Natural killer cell treated with Interleukin-12 subunit alpha and Interleukin-12 subunit beta and Interleukin-15 and Interleukin-18, amount 100 ng/mL, for 72 hours (primary cell): ENCODE measurements at regions not wholly inside any gene's neighbourhood (a gene's known extent, or its start where the extent isn't known, plus 50 kb on each side); places are given as distances from the start of the nearest gene placed in this dataset.
"Not testable (repeated sequence)": the region's sequence is repeated elsewhere in the genome, so short reads cannot be mapped to it uniquely, and the experiment has no call there.

ENCODE experiments used
- ATAC-seq, 2 donors: fragments of 150-1000 bp; cut with Tn5 transposase in 1 of 2; sonication (Bioruptor Pico), chemical (Tn5 transposase) in 1 of 2; 2 replicates each; pipeline ENCODE4 v1.10.0; 2021
- DNase-seq: peaks from one replicate; pipeline ENCODE4 v3.0.0; 2022; ENCODE audit warnings: low spot score
- H3K27ac Mint-ChIP-seq, 2 donors: 1 replicate in 1 of 2; 2 replicates in 1 of 2; pipeline ENCODE4 v1.8.0; 2022; ENCODE audit warnings: mixed read lengths in 2 of 2, mild to moderate bottlenecking in 1 of 2, moderate library complexity in 1 of 2
- H3K27me3 Mint-ChIP-seq, 2 donors: 1 replicate in 1 of 2; 2 replicates in 1 of 2; pipeline ENCODE4 v1.8.0; 2022; ENCODE audit warnings: mixed read lengths in 2 of 2
- H3K36me3 Mint-ChIP-seq: one replicate; pipeline ENCODE4 v1.8.0; 2022; ENCODE audit warnings: mixed read lengths
- H3K4me1 Mint-ChIP-seq, 2 donors: 1 replicate in 1 of 2; 2 replicates in 1 of 2; pipeline ENCODE4 v1.8.0; 2022; ENCODE audit warnings: low read depth in 2 of 2, mixed read lengths in 2 of 2, mild to moderate bottlenecking in 1 of 2
- H3K4me3 Mint-ChIP-seq: one replicate; pipeline ENCODE4 v1.8.0; 2022; ENCODE audit warnings: mixed read lengths
- H3K9me3 Mint-ChIP-seq: 2 replicates; pipeline ENCODE4 v1.8.0; 2022; ENCODE audit warnings: mixed read lengths

- DNase-seq, H3K27me3 Mint-ChIP-seq, H3K4me3 Mint-ChIP-seq, H3K27ac Mint-ChIP-seq, ATAC-seq, H3K4me1 Mint-ChIP-seq, H3K9me3 Mint-ChIP-seq, H3K36me3 Mint-ChIP-seq: not testable (repeated sequence)
Observed at GRCh38 chr10:95137990-95138625, 55.9 kb upstream of the ACSM6 start.

DNA sequence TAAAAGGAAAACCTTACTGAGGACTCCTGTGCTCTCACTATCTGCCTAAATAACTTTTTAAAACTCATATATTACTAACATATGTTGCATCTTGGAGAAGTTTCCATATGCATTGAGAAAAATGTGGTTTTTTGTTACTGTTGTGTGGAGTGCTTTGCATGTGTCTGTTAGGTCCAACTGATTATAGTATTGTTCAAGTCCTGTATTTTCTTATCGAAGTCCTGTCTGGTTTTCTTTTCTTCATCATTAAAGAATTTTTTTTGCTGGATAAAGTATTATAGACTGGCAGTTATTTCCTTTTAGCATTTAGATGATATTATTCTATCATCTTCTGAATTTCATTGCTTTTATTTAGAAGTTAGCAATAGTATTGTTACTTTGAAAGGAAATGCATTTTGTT, 59.5 kb upstream of the ACSM6 start:
- Mint-ChIP-seq H3K27me3 (peaks cover 0 to 4% of the 10 kb centered on the region in 2 donors), H3K4me3 (no peak overlapping the region), H3K9me3 (no peaks in the 10 kb centered on the region), H3K27ac (no peak overlapping the region), H3K36me3 (no peaks in the 10 kb centered on the region), H3K4me1 (no peaks in the 10 kb centered on the region)
- DNase-seq (no peak), ATAC-seq (no peak)

DNA sequence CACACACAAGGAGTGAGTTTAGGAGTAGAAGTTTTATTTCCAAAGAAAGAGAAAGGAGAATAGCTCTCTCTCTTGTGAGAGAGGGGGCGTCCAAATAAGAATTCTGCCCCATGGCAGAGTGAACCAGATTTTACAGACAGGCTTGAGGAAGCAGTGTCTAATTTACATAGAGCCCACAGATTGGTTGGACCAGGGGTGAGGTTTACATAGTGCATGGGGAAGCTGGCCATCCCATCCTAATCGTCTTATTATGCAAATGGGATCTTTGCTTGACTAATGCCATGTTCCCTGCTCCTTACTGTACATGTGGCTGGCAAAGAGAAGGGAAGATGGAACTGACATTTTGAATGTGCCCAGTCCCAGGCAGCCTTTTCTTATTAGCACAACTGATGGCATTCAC, 60.0 kb upstream of the ACSM6 start:
- Mint-ChIP-seq H3K4me3 (no peak overlapping the region), H3K27ac (no peak overlapping the region), H3K4me1 (no peaks in the 10 kb centered on the region), H3K9me3 (no peaks in the 10 kb centered on the region), H3K27me3 (peaks cover 0 to 4% of the 10 kb centered on the region in 2 donors), H3K36me3 (no peaks in the 10 kb centered on the region)
- DNase-seq: no peak
- no peak for ATAC-seq

DNA sequence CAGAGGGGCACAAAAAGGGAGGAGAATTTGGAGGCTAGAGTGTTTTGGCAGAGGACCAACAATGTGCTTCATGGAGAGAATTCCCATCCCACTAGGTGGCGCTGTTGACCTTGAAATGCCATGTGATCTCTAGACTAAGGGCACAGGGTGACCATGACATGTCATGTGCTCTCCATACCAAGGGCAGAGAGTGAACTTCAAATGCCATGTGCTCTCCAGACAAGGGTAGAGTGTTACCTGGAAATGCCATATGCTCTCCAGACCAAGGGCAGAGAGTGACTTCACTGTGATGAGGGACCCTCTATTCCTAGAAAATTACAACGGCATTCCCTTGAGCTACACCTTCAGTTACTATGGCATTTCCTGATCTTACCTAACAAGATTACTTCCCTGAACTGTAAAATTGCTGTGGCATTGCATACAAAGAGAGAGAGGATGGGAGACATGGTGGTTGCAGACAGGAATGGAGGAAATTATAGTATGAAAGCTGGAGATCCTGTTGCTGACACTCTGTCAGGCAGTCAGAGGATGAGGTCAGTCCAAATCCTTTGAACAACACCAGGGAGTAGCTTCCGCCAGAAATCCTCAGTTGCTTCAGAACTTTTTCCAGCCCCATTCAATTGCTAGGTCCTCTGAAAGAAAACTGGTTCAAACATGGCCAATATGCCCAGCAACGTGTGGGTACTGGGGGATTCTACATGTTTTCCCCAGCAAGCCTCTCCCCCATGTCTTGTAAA, 60.9 kb upstream of the ACSM6 start:
- Mint-ChIP-seq H3K27me3 (no peaks in the 10 kb centered on the region), H3K4me3 (no peak overlapping the region), H3K9me3 (no peaks in the 10 kb centered on the region), H3K36me3 (no peaks in the 10 kb centered on the region), H3K27ac (no peak overlapping the region), H3K4me1 (no peaks in the 10 kb centered on the region)
- ATAC-seq (peak in 1 of 2 donors; percentile 62), DNase-seq (peak; percentile 81)

DNA sequence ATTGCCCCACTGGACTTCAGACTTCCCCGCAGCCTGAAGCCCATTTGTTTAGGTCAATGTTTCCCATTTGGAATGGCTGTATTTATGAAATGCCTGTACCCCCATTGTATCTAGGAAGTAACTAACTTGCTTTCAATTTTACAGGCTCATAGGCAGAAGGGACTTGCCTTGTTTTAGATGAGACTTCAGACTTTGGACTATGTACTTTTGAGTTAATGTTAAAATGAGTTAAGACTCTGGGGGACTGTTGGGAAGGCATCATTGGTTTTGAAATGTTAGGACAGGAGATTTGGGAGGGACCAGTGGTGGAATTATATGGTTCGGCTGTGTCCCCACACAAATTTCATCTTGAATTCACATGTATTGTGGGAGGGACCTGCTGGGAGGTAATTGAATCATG, 61.1 kb upstream of the CYP2C8 start:
- not testable (repeated sequence) for H3K4me3 Mint-ChIP-seq, H3K27me3 Mint-ChIP-seq, H3K9me3 Mint-ChIP-seq, H3K36me3 Mint-ChIP-seq, H3K4me1 Mint-ChIP-seq, H3K27ac Mint-ChIP-seq, ATAC-seq, DNase-seq

DNA sequence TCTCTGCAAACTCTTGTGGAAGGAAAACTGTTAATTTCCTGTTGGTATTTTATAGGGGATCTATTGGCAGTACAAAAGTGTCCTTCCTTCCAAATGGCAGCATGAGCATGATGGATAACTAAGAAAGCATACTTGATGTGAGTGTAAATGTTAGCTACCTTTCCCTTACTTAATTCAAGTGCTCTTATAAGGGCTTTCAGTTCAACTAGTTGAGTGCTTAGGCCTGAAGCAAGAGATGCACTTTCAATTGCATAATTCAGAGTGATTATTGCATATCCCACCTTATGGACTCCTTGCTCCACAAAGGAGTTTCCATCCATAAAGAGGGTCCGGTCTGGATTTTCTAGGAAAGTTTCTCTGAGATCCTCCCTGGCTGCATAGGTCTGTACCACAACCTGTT, 56.3 kb upstream of the CYP2C8 start:
- ATAC-seq (no peak), DNase-seq (no peak)
- no peak overlapping the region for H3K27ac Mint-ChIP-seq
- H3K4me1 Mint-ChIP-seq: no peaks in the 10 kb centered on the region
- H3K9me3 Mint-ChIP-seq: peaks cover 6% of the 10 kb centered on the region
- H3K4me3 Mint-ChIP-seq: no peak overlapping the region
- H3K36me3 Mint-ChIP-seq: peaks cover 8% of the 10 kb centered on the region
- peaks cover 2 to 7% of the 10 kb centered on the region in 2 donors for H3K27me3 Mint-ChIP-seq

DNA sequence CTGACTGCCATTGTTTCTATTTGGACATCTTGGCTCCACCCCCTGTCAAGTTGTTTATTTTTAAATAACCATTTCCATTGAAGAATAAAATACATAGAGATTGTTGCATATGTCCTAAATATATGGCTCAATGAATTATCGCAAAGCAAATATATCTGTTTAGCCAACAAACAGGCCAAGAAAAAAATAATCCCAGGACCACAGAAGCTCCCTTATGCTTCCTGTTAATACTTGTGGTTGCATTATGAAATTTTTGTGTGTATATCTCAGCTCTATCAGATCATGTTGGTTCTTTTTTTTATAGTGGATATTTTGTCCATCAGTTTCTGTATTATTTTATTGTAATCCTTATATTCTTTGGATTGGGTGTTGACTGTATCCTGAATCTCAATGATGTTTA, 53.4 kb upstream of the CYP2C8 start:
- H3K4me1 Mint-ChIP-seq: no peaks in the 10 kb centered on the region
- no peak overlapping the region for H3K27ac Mint-ChIP-seq
- H3K4me3 Mint-ChIP-seq: no peak overlapping the region
- DNase-seq: no peak
- H3K36me3 Mint-ChIP-seq: peaks cover 23% of the 10 kb centered on the region
- H3K27me3 Mint-ChIP-seq: peaks cover 2 to 13% of the 10 kb centered on the region in 2 donors
- peaks cover 16% of the 10 kb centered on the region for H3K9me3 Mint-ChIP-seq
- ATAC-seq: no peak

DNA sequence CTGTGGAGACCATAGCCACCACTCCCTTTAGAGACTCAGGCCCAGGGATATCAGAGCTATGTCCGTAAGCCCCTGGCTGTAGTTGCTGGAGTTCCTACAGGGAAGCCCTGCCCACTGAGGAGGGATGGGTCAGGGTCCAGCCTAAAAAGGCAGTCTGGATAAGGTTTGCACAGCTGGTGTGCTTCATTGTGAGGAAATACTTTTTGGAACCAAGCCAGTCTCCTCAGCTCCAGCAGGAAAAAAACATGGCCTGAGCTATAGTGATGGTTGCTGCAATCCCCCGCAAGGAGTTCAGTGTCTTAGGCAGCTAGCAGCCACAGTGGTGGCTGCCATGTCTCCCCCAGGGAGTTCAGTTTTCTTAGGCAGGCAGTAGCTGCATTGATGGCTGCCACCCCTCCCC, 52.6 kb upstream of the CYP2C8 start:
- peaks cover 17% of the 10 kb centered on the region for H3K9me3 Mint-ChIP-seq
- no peak for ATAC-seq
- no peaks in the 10 kb centered on the region for H3K4me1 Mint-ChIP-seq
- DNase-seq: no peak
- no peak overlapping the region for H3K4me3 Mint-ChIP-seq
- no peak overlapping the region for H3K27ac Mint-ChIP-seq
- H3K36me3 Mint-ChIP-seq: peaks cover 24% of the 10 kb centered on the region
- H3K27me3 Mint-ChIP-seq: peaks cover 2 to 14% of the 10 kb centered on the region in 2 donors
